Cerebellar cortex (tissue), 1 donor: ENCODE measurements at regions not wholly inside any gene's neighbourhood (a gene's known extent, or its start where the extent isn't known, plus 50 kb on each side); places are given as distances from the start of the nearest gene placed in this dataset.
"Not testable (repeated sequence)": the region's sequence is repeated elsewhere in the genome, so short reads cannot be mapped to it uniquely, and the experiment has no call there.

Source experiments
- DNase-seq: peaks from one replicate; pipeline ENCODE4 v3.0.0-alpha.2; 2015; ENCODE audit warnings: low spot score

GRCh38 chr6:14396826-14397517, 279.4 kb downstream of the CD83 start:
- DNase-seq = no peak

- DNase-seq = no peak
Measured at GRCh38 chr6:14397518-14397901, 279.9 kb downstream of the CD83 start.

- DNase-seq = no peak
Measured at GRCh38 chr6:14398953-14399352, 281.4 kb downstream of the CD83 start.

GRCh38 chr6:14399635-14400034, 282.1 kb downstream of the CD83 start:
- no peak for DNase-seq

- no peak for DNase-seq
Measured at GRCh38 chr6:14401246-14401645, 283.7 kb downstream of the CD83 start.

GRCh38 chr6:14406614-14407331, 289.2 kb downstream of the CD83 start:
- DNase-seq = peak; percentile 97

- DNase-seq = peak; percentile 99
Measured at GRCh38 chr6:14408446-14408845, 290.9 kb downstream of the CD83 start.

- no peak for DNase-seq
Measured at GRCh38 chr6:14412026-14412425, 294.5 kb downstream of the CD83 start.

- no peak for DNase-seq
Measured at GRCh38 chr6:14415452-14415851, 297.9 kb downstream of the CD83 start.

- no peak for DNase-seq
Measured at GRCh38 chr6:14417377-14417776, 299.8 kb downstream of the CD83 start.

- not testable (repeated sequence) for DNase-seq
Measured at GRCh38 chr6:14419224-14419623, 301.7 kb downstream of the CD83 start.

GRCh38 chr6:14422061-14422460, 304.5 kb downstream of the CD83 start:
- peak; percentile 44 for DNase-seq

- no peak for DNase-seq
Measured at GRCh38 chr6:14422917-14423316, 305.3 kb downstream of the CD83 start.

- no peak for DNase-seq
Measured at GRCh38 chr6:14423330-14423729, 305.8 kb downstream of the CD83 start.

GRCh38 chr6:14423955-14424354, 306.4 kb downstream of the CD83 start:
- no peak for DNase-seq

GRCh38 chr6:14425805-14426204, 308.2 kb downstream of the CD83 start:
- no peak for DNase-seq

GRCh38 chr6:14426281-14426680, 308.7 kb downstream of the CD83 start:
- no peak for DNase-seq

GRCh38 chr6:14428269-14428668, 310.7 kb downstream of the CD83 start:
- DNase-seq = no peak

GRCh38 chr6:14429396-14429795, 311.8 kb downstream of the CD83 start:
- no peak for DNase-seq

GRCh38 chr6:14430218-14430617, 312.6 kb downstream of the CD83 start:
- DNase-seq = no peak

GRCh38 chr6:14431385-14432330, 314.1 kb downstream of the CD83 start:
- DNase-seq = no peak

GRCh38 chr6:14434916-14435690, 317.5 kb downstream of the CD83 start:
- no peak for DNase-seq
